H1 (cell line): ENCODE measurements at regions not wholly inside any gene's neighbourhood (a gene's known extent, or its start where the extent isn't known, plus 50 kb on each side); places are given as distances from the start of the nearest gene placed in this dataset.

ENCODE experiments used
- CHD1 ChIP-seq: IDR thresholded peaks from 2 replicates; pipeline ENCODE4 v1.6.1; 2012; ENCODE audit warnings: low read depth, low read length, improper control_type of control experiment
- CTCF ChIP-seq, 3 experiments: IDR thresholded peaks; 1 replicate in 2 of 3; 2 replicates in 1 of 3; pipeline versions ENCODE4 v1.5.1 to v1.6.1; 2011; ENCODE audit warnings: low read length in 3 of 3, mild to moderate bottlenecking in 3 of 3, inconsistent platforms in 2 of 3, low read depth in 1 of 3, moderate library complexity in 1 of 3; ENCODE audit not compliant: insufficient read depth in 1 of 3; ENCODE audit errors: control extremely low read depth in 1 of 3
- E2F6 ChIP-seq: IDR thresholded peaks from 2 replicates; pipeline ENCODE4 v1.6.1; 2012; ENCODE audit warnings: inconsistent platforms
- FOSL1 ChIP-seq: IDR thresholded peaks from 2 replicates; pipeline ENCODE4 v1.6.1; 2011; ENCODE audit warnings: mild to moderate bottlenecking, low read depth, low read length, moderate library complexity; ENCODE audit not compliant: insufficient read depth
- KDM4A ChIP-seq: IDR thresholded peaks from one replicate; pipeline ENCODE4 v1.7.1; 2012; ENCODE audit warnings: low read depth, mild to moderate bottlenecking, moderate library complexity, low read length, inconsistent platforms; ENCODE audit not compliant: severe bottlenecking
- SP1 ChIP-seq: IDR thresholded peaks from 2 replicates; pipeline ENCODE4 v1.6.1; 2011; ENCODE audit warnings: low read depth, low read length
- ZNF274 ChIP-seq: IDR thresholded peaks from 2 replicates; pipeline ENCODE4 v1.7.0; 2012; ENCODE audit warnings: low read length, borderline replicate concordance; ENCODE audit errors: extremely low read depth

DNA sequence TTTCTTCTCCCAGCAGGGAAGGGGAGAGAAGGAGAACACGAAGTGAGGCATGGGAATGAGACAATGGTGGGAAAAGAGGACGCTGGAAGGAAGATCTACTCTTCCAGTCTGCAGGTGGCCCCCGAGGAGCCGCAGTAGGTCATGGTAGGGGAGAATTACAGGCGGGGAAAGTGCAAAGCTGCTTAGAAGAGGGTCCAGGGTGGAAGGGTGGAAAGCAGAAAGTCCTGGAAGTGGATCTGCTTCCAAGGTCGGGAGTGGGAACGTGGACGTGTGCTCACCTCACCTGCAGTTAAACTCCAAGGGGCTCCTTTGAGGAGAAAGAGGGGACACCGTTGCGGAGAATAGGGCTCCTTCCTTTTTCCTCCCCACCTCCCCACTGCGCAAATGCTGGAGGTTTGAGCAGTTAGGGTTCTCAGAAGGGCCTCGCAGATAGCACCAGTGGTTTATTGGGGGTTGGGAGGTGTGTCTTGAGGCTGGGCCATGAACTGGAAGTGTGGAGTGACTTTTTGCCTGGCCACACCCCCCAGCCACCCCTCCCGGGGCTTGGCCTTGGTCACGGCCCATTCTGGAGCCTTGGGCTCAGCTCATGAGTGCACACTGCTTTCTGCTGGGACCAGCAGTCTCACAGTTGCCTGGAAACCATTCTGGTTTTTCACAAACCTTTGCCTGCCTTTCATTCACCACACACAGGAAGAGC lies 100.4 kb upstream of the MLN start:
- no peak for TF ChIP-seq FOSL1
- no peak for TF ChIP-seq ZNF274
- TF ChIP-seq CHD1 = no peak
- TF ChIP-seq SP1 = no peak
- TF ChIP-seq CTCF (IDR thresholded peaks at IDR 0.05; ENCODE audit: control extremely low read depth in 1 of 3, insufficient read depth in 1 of 3, low read depth in 1 of 3, low read length in 3 of 3) = no peak
- no peak for TF ChIP-seq E2F6
- TF ChIP-seq KDM4A = no peak
